ENCODE measurements at regions not wholly inside any gene's neighbourhood (a gene's known extent, or its start where the extent isn't known, plus 50 kb on each side); places are given as distances from the start of the nearest gene placed in this dataset.

GRCh38 chr15:46567968-46568367 is 933.1 kb downstream of the SQOR start:
- BruUV-seq (replicated peaks), result no TSS peak
- Mint-ChIP-seq H3K9me3 (ENCODE audit: low read depth, unreplicated experiment) (peaks cover 5% of the 10 kb centered on the region), H3K4me1 (ENCODE audit: low read depth, unreplicated experiment) (no peaks in the 10 kb centered on the region), H3K27ac (ENCODE audit: unreplicated experiment) (no peak overlapping the region), H3K27me3 (ENCODE audit: unreplicated experiment) (no peaks in the 10 kb centered on the region), H3K4me3 (ENCODE audit: low read depth, unreplicated experiment) (no peak overlapping the region), H3K36me3 (ENCODE audit: insufficient read depth, unreplicated experiment) (no peaks in the 10 kb centered on the region)
- CTCF ChIA-PET, result no interaction called here
- intact Hi-C loops (cut with micrococcal nuclease; ENCODE audit: unreplicated experiment), result no loop called here
- TF ChIP-seq CTCF (IDR thresholded peaks at IDR 0.05; ENCODE audit: unreplicated experiment), result no peak
- no peak for DNase-seq

GRCh38 chr15:46569781-46570180 is 935.0 kb downstream of the SQOR start:
- no peak for DNase-seq
- Mint-ChIP-seq H3K4me3 (ENCODE audit: low read depth, unreplicated experiment) (no peak overlapping the region), H3K27ac (ENCODE audit: unreplicated experiment) (no peak overlapping the region), H3K4me1 (ENCODE audit: low read depth, unreplicated experiment) (no peaks in the 10 kb centered on the region), H3K27me3 (ENCODE audit: unreplicated experiment) (no peaks in the 10 kb centered on the region), H3K9me3 (ENCODE audit: low read depth, unreplicated experiment) (peaks cover 5% of the 10 kb centered on the region), H3K36me3 (ENCODE audit: insufficient read depth, unreplicated experiment) (no peaks in the 10 kb centered on the region)
- intact Hi-C loops (cut with micrococcal nuclease; ENCODE audit: unreplicated experiment), result no loop called here
- CTCF ChIA-PET, result no interaction called here
- no TSS peak for BruUV-seq (replicated peaks)
- TF ChIP-seq CTCF (IDR thresholded peaks at IDR 0.05; ENCODE audit: unreplicated experiment), result no peak

- no peaks in the 10 kb centered on the region for H3K4me1 Mint-ChIP-seq (ENCODE audit: low read depth, unreplicated experiment)
- peaks cover 13% of the 10 kb centered on the region for H3K9me3 Mint-ChIP-seq (ENCODE audit: low read depth, unreplicated experiment)
- no peaks in the 10 kb centered on the region for H3K27me3 Mint-ChIP-seq (ENCODE audit: unreplicated experiment)
- intact Hi-C loops (cut with micrococcal nuclease; ENCODE audit: unreplicated experiment), result no loop called here
- CTCF ChIA-PET, result no interaction called here
- no peak for DNase-seq
- no peak for TF ChIP-seq CTCF (IDR thresholded peaks at IDR 0.05; ENCODE audit: unreplicated experiment)
- no TSS peak for BruUV-seq (replicated peaks)
- no peak overlapping the region for H3K27ac Mint-ChIP-seq (ENCODE audit: unreplicated experiment)
- H3K4me3 Mint-ChIP-seq (ENCODE audit: low read depth, unreplicated experiment), result no peak overlapping the region
- no peaks in the 10 kb centered on the region for H3K36me3 Mint-ChIP-seq (ENCODE audit: insufficient read depth, unreplicated experiment)
Observed at GRCh38 chr15:46576646-46577395, 942.0 kb downstream of the SQOR start.

- H3K27ac Mint-ChIP-seq (ENCODE audit: unreplicated experiment), result no peak overlapping the region
- no peak for TF ChIP-seq CTCF (IDR thresholded peaks at IDR 0.05; ENCODE audit: unreplicated experiment)
- DNase-seq, result no peak
- H3K4me1 Mint-ChIP-seq (ENCODE audit: low read depth, unreplicated experiment), result no peaks in the 10 kb centered on the region
- CTCF ChIA-PET, result no interaction called here
- BruUV-seq (replicated peaks), result no TSS peak
- no peak overlapping the region for H3K4me3 Mint-ChIP-seq (ENCODE audit: low read depth, unreplicated experiment)
- peaks cover 11% of the 10 kb centered on the region for H3K9me3 Mint-ChIP-seq (ENCODE audit: low read depth, unreplicated experiment)
- intact Hi-C loops (cut with micrococcal nuclease; ENCODE audit: unreplicated experiment), result no loop called here
- no peaks in the 10 kb centered on the region for H3K36me3 Mint-ChIP-seq (ENCODE audit: insufficient read depth, unreplicated experiment)
- no peaks in the 10 kb centered on the region for H3K27me3 Mint-ChIP-seq (ENCODE audit: unreplicated experiment)
Observed at GRCh38 chr15:46577767-46578166, 942.9 kb downstream of the SQOR start.
